GM23338 (cell line): ENCODE measurements at regions not wholly inside any gene's neighbourhood (a gene's known extent, or its start where the extent isn't known, plus 50 kb on each side); places are given as distances from the start of the nearest gene placed in this dataset.

Experiments
- ATAC-seq: fragments of 200-7000 bp; cut with Tn5 transposase; 3 replicates; pipeline ENCODE4 v1.9.1; 2020
- DNase-seq: peaks from one replicate; pipeline ENCODE4 v3.0.0-alpha.2; 2015; ENCODE audit warnings: low spot score
- H2AFZ ChIP-seq: fragments of 200-600 bp; sonication (generic); 2 replicates; pipeline ENCODE4 v1.8.0; 2016; ENCODE audit warnings: antibody characterized with exemption, mild to moderate bottlenecking, moderate library complexity
- H3F3A ChIP-seq: fragments of 200-600 bp; sonication (generic); replicated peaks from 2 replicates; pipeline ENCODE4 v1.8.0; 2017; ENCODE audit warnings: antibody characterized with exemption, mixed run types, low read depth
- H3K27ac ChIP-seq: fragments of 200-600 bp; sonication (generic); 2 replicates; pipeline ENCODE4 v1.6.1; 2016; ENCODE audit warnings: low read depth
- H3K27me3 ChIP-seq: fragments of 200-600 bp; sonication (generic); 2 replicates; pipeline ENCODE4 v1.8.0; 2016; ENCODE audit warnings: mild to moderate bottlenecking, mixed run types, moderate library complexity; ENCODE audit not compliant: insufficient read depth
- H3K36me3 ChIP-seq: fragments of 200-600 bp; sonication (generic); 2 replicates; pipeline ENCODE4 v1.8.0; 2016; ENCODE audit warnings: mild to moderate bottlenecking; ENCODE audit not compliant: insufficient read depth
- H3K4me1 ChIP-seq: fragments of 200-600 bp; sonication (generic); 2 replicates; pipeline ENCODE4 v1.8.0; 2016; ENCODE audit warnings: mild to moderate bottlenecking, moderate library complexity; ENCODE audit not compliant: insufficient read depth
- H3K4me2 ChIP-seq: fragments of 200-600 bp; sonication (generic); 2 replicates; pipeline ENCODE4 v1.7.1; 2017; ENCODE audit warnings: mixed run types
- H3K4me3 ChIP-seq: fragments of 200-600 bp; sonication (generic); 2 replicates; pipeline ENCODE4 v1.6.1; 2016; ENCODE audit warnings: mixed run types
- H3K79me2 ChIP-seq: fragments of 200-600 bp; sonication (generic); replicated peaks from 2 replicates; pipeline ENCODE4 v1.8.0; 2017; ENCODE audit warnings: mild to moderate bottlenecking; ENCODE audit not compliant: insufficient read depth
- H3K9me2 ChIP-seq: fragments of 200-600 bp; sonication (generic); 2 replicates; pipeline ENCODE4 v1.8.0; 2017; ENCODE audit not compliant: insufficient read depth
- H4K20me1 ChIP-seq: fragments of 200-600 bp; sonication (generic); replicated peaks from 2 replicates; pipeline ENCODE4 v1.8.0; 2017; ENCODE audit warnings: mild to moderate bottlenecking; ENCODE audit not compliant: insufficient read depth
- H3K27ac Mint-ChIP-seq: 2 replicates; pipeline ENCODE4 v1.8.0; 2020; ENCODE audit warnings: inconsistent platforms, mild to moderate bottlenecking, moderate library complexity, mixed read lengths
- H3K27me3 Mint-ChIP-seq: 3 replicates; pipeline ENCODE4 v1.8.0; 2022; ENCODE audit warnings: low read depth, mild to moderate bottlenecking, moderate library complexity, mixed read lengths, inconsistent platforms; ENCODE audit not compliant: insufficient read depth, poor library complexity
- H3K36me3 Mint-ChIP-seq: 3 replicates; pipeline ENCODE4 v1.8.0; 2021; ENCODE audit warnings: low read depth, mild to moderate bottlenecking, inconsistent platforms, moderate library complexity, mixed read lengths
- H3K4me1 Mint-ChIP-seq: 3 replicates; pipeline ENCODE4 v1.8.0; 2020; ENCODE audit warnings: mild to moderate bottlenecking, inconsistent platforms, mixed read lengths
- H3K4me3 Mint-ChIP-seq: 3 replicates; pipeline ENCODE4 v1.8.0; 2021; ENCODE audit warnings: moderate library complexity, mild to moderate bottlenecking, inconsistent platforms, mixed read lengths
- H3K9me3 Mint-ChIP-seq: 3 replicates; pipeline ENCODE4 v1.8.0; 2020; ENCODE audit warnings: moderate library complexity, mild to moderate bottlenecking, inconsistent platforms, mixed read lengths
- CREB1 ChIP-seq: fragments of 250-450 bp; sonication (Bioruptor Pico); IDR thresholded peaks from 2 replicates; pipeline ENCODE4 v1.5.0; 2020; ENCODE audit warnings: low read depth, mild to moderate bottlenecking, moderate library complexity
- CTCF ChIP-seq, 2 experiments: fragments of 200-600 bp in 1 of 2; sonication (generic) in 1 of 2; conservative IDR thresholded peaks; 2 replicates each; pipeline versions ENCODE4 v1.5.1 to v1.6.1; 2016 to 2017; ENCODE audit warnings: antibody characterized with exemption in 2 of 2, low read depth in 2 of 2, mild to moderate bottlenecking in 2 of 2, moderate library complexity in 1 of 2
- ETS1 ChIP-seq: IDR thresholded peaks from 2 replicates; pipeline ENCODE4 v1.6.1; 2016; ENCODE audit warnings: antibody characterized with exemption
- EZH2 ChIP-seq: fragments of 200-600 bp; sonication (generic); IDR thresholded peaks from one replicate; pipeline ENCODE4 v1.8.0; 2017; ENCODE audit warnings: antibody characterized with exemption, mild to moderate bottlenecking, low read depth; ENCODE audit not compliant: unreplicated experiment
- EZH2phosphoT487 ChIP-seq: fragments of 200-600 bp; sonication (generic); IDR thresholded peaks from one replicate; pipeline ENCODE4 v1.8.1; 2018; ENCODE audit warnings: antibody characterized with exemption; ENCODE audit not compliant: unreplicated experiment
- NANOG ChIP-seq: IDR thresholded peaks from 2 replicates; pipeline ENCODE4 v1.6.1; 2016; ENCODE audit warnings: antibody characterized with exemption, borderline replicate concordance
- POLR2AphosphoS5 ChIP-seq: IDR thresholded peaks from 2 replicates; pipeline ENCODE4 v1.6.1; 2016; ENCODE audit warnings: antibody characterized with exemption, low read depth
- STAT1 ChIP-seq: IDR thresholded peaks from one replicate; pipeline ENCODE4 v1.6.1; 2016; ENCODE audit warnings: antibody characterized with exemption; ENCODE audit not compliant: unreplicated experiment
- ZNF114 ChIP-seq: fragments of 250-450 bp; sonication (Bioruptor Pico); IDR thresholded peaks from 2 replicates; pipeline ENCODE4 v1.5.0; 2020; ENCODE audit warnings: mild to moderate bottlenecking, moderate library complexity
- ZNF462 ChIP-seq: fragments of 250-450 bp; sonication (Bioruptor Pico); IDR thresholded peaks from 2 replicates; pipeline ENCODE4 v1.5.0; 2020; ENCODE audit warnings: mild to moderate bottlenecking, moderate library complexity
- TF ChIP-seq, protein P1 (sequence below): IDR thresholded peaks from one replicate; pipeline ENCODE4 v1.6.1; 2018; ENCODE audit warnings: antibody characterized with exemption; ENCODE audit not compliant: unreplicated experiment

GRCh38 chr13:111914241-111915103 lies 152.5 kb upstream of the SOX1 start:
- no peak for TF ChIP-seq STAT1
- TF ChIP-seq ZNF114 = no peak
- no peak for TF ChIP-seq EZH2
- no peak for TF ChIP-seq CREB1 (CRISPR knock-in tag)
- TF ChIP-seq POLR2AphosphoS5 = no peak
- TF ChIP-seq NANOG = no peak
- no peak for TF ChIP-seq EZH2phosphoT487
- no peak for TF ChIP-seq ZNF462 (CRISPR knock-in tag)
- TF ChIP-seq CTCF (conservative IDR thresholded peaks at IDR 0.05; ENCODE audit: low read depth in 2 of 2) = no peak
- TF ChIP-seq, protein P1, sequence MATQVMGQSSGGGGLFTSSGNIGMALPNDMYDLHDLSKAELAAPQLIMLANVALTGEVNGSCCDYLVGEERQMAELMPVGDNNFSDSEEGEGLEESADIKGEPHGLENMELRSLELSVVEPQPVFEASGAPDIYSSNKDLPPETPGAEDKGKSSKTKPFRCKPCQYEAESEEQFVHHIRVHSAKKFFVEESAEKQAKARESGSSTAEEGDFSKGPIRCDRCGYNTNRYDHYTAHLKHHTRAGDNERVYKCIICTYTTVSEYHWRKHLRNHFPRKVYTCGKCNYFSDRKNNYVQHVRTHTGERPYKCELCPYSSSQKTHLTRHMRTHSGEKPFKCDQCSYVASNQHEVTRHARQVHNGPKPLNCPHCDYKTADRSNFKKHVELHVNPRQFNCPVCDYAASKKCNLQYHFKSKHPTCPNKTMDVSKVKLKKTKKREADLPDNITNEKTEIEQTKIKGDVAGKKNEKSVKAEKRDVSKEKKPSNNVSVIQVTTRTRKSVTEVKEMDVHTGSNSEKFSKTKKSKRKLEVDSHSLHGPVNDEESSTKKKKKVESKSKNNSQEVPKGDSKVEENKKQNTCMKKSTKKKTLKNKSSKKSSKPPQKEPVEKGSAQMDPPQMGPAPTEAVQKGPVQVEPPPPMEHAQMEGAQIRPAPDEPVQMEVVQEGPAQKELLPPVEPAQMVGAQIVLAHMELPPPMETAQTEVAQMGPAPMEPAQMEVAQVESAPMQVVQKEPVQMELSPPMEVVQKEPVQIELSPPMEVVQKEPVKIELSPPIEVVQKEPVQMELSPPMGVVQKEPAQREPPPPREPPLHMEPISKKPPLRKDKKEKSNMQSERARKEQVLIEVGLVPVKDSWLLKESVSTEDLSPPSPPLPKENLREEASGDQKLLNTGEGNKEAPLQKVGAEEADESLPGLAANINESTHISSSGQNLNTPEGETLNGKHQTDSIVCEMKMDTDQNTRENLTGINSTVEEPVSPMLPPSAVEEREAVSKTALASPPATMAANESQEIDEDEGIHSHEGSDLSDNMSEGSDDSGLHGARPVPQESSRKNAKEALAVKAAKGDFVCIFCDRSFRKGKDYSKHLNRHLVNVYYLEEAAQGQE = no peak
- TF ChIP-seq ETS1 = no peak
- Mint-ChIP-seq H3K36me3 (no peaks in the 10 kb centered on the region; the same call in 2 of the 3 replicates), H3K9me3 (no peaks in the 10 kb centered on the region; the same call in 2 of the 3 replicates), H3K4me3 (no peak overlapping the region), H3K27ac (no peak overlapping the region), H3K27me3 (peaks cover 11% of the 10 kb centered on the region), H3K4me1 (peaks cover 5% of the 10 kb centered on the region; the same call in 2 of the 3 replicates)
- no peak for ATAC-seq
- Histone ChIP-seq H3F3A (no peaks in the 10 kb centered on the region), H3K36me3 (no peaks in the 10 kb centered on the region), H4K20me1 (no peaks in the 10 kb centered on the region), H3K4me3 (no peak overlapping the region), H3K9me2 (no peaks in the 10 kb centered on the region), H3K4me2 (no peak overlapping the region), H3K27ac (no peak overlapping the region), H3K79me2 (no peaks in the 10 kb centered on the region), H3K27me3 (no peaks in the 10 kb centered on the region), H2AFZ (no peak overlapping the region), H3K4me1 (no peaks in the 10 kb centered on the region)
- DNase-seq = no peak
